Keratinocyte (primary cell): ENCODE measurements at regions not wholly inside any gene's neighbourhood (a gene's known extent, or its start where the extent isn't known, plus 50 kb on each side); places are given as distances from the start of the nearest gene placed in this dataset.

Source experiments
- EZH2 ChIP-seq: IDR thresholded peaks from one replicate; pipeline ENCODE4 v1.6.1; 2012; ENCODE audit warnings: inconsistent platforms, mild to moderate bottlenecking, low read length, moderate library complexity
- TF ChIP-seq, protein P1 (sequence below), 3 experiments: IDR thresholded peaks in 1 of 3; conservative IDR thresholded peaks in 1 of 3; optimal IDR thresholded peaks in 1 of 3; 2 replicates in 2 of 3; 3 replicates in 1 of 3; pipeline versions ENCODE3 to v1.5.1; 2011; ENCODE audit warnings: low read length in 3 of 3, mild to moderate bottlenecking in 3 of 3, moderate library complexity in 2 of 3, control low read depth in 1 of 3, inconsistent platforms in 1 of 3; ENCODE audit not compliant: insufficient read depth in 2 of 3; ENCODE audit errors: extremely low read depth in 1 of 3

DNA sequence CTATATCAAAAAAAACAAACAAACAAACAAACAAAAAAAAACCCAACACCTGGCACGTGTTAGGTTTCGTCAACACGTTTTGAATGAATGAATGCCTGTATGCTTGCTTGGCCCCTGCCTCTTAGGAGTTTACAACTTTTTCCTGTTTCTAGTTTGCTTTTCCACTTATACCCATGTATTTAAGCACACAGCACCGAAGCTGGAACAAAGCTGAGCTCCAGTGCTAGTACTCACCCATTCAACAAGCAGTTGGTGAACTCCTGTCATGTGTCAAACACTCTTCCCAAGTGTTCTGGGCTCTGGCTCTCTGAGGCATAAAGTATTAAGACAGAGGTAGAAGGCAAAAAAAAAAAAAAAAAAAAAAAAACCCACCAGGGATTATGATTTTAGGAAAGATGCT, 599.3 kb downstream of the BUD13 start:
- TF ChIP-seq, protein P1, sequence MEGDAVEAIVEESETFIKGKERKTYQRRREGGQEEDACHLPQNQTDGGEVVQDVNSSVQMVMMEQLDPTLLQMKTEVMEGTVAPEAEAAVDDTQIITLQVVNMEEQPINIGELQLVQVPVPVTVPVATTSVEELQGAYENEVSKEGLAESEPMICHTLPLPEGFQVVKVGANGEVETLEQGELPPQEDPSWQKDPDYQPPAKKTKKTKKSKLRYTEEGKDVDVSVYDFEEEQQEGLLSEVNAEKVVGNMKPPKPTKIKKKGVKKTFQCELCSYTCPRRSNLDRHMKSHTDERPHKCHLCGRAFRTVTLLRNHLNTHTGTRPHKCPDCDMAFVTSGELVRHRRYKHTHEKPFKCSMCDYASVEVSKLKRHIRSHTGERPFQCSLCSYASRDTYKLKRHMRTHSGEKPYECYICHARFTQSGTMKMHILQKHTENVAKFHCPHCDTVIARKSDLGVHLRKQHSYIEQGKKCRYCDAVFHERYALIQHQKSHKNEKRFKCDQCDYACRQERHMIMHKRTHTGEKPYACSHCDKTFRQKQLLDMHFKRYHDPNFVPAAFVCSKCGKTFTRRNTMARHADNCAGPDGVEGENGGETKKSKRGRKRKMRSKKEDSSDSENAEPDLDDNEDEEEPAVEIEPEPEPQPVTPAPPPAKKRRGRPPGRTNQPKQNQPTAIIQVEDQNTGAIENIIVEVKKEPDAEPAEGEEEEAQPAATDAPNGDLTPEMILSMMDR (optimal IDR thresholded peaks at IDR 0.05 in 1 of 3, IDR thresholded peaks at IDR 0.05 in 1 of 3, conservative IDR thresholded peaks at IDR 0.05 in 1 of 3; ENCODE audit: extremely low read depth in 1 of 3, insufficient read depth in 2 of 3, low read length in 3 of 3) = no peak
- no peak for TF ChIP-seq EZH2
